H7 (cell line): ENCODE measurements at regions not wholly inside any gene's neighbourhood (a gene's known extent, or its start where the extent isn't known, plus 50 kb on each side); places are given as distances from the start of the nearest gene placed in this dataset.

Experiments used
- DNase-seq: peaks from one replicate; pipeline ENCODE4 v3.0.0; 2012
- H3K27me3 ChIP-seq: 2 replicates; pipeline ENCODE4 v1.6.0; 2011; ENCODE audit warnings: mild to moderate bottlenecking, low read length; ENCODE audit not compliant: control insufficient read depth, insufficient read depth
- H3K36me3 ChIP-seq: replicated peaks from 2 replicates; pipeline ENCODE4 v1.5.1; 2011; ENCODE audit warnings: low read length; ENCODE audit not compliant: control insufficient read depth, insufficient read depth
- H3K4me3 ChIP-seq: 2 replicates; pipeline ENCODE4 v1.5.1; 2011; ENCODE audit warnings: low read depth, mild to moderate bottlenecking, control low read depth, low read length, moderate library complexity; ENCODE audit not compliant: insufficient read depth

DNA sequence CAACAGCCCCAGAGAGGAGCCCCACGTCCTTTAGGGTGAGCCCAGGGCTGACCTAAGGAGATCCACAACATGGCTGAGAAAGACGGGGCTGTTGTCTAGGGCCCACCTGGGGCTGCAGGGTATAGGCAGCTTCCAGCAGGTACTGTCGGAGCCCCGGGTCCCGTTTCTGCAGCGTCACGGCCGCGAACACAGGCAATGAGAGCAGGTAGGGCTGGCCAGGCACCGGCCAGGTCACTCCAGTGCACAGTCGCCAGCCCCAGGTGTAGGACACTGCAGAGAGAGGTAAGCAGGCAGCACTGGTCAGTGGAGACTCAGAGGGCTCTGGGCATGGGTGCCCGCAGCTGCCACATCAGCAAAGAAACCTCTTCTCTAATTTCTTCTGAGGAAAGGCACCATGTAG lies 115.2 kb downstream of the LITAF start:
- no peaks in the 10 kb centered on the region for H3K36me3 ChIP-seq
- H3K4me3 ChIP-seq: no peak overlapping the region
- DNase-seq: no peak
- H3K27me3 ChIP-seq: no peaks in the 10 kb centered on the region

DNA sequence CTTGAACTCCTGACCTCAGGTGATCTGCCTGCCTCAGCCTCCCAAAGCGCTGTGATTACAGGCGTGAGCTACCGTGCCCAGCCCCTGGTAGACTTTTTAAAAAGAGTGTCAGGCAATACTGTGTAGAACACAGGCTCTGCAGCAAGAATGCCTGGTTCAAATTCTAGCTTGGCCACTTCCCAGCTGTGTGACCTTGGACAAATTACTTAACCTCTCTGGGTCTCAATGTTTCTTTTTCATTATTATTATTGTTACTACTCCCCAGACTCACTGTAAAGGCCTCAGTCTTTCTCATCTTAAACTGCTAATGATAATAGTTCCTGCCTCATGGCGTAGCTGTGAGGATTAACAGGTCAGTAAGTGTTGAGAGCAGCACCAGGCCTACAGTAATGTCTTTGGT lies 114.3 kb downstream of the LITAF start:
- no peak overlapping the region for H3K4me3 ChIP-seq
- DNase-seq: no peak
- H3K36me3 ChIP-seq: no peaks in the 10 kb centered on the region
- no peaks in the 10 kb centered on the region for H3K27me3 ChIP-seq

DNA sequence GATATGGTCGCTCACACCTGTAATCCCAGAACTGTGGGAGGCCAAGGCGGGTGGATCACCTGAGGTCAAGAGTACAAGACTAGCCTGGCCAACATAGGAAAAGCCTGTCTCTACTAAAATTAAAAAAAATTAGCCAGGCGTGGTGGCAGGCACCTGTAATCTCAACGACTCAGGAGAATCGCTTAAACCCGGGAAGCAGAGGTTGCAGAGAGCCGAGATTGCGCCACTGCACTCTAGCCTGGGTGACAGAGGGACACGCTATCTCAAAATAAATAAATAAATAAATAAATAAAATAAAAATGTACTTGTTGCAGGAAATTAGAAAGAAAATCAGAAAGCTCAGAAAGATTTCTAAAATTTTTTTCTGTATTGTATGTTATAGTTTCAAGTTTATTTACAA lies 113.9 kb downstream of the LITAF start:
- Histone ChIP-seq H3K27me3 (no peaks in the 10 kb centered on the region), H3K36me3 (no peaks in the 10 kb centered on the region), H3K4me3 (no peak overlapping the region)
- DNase-seq: no peak

DNA sequence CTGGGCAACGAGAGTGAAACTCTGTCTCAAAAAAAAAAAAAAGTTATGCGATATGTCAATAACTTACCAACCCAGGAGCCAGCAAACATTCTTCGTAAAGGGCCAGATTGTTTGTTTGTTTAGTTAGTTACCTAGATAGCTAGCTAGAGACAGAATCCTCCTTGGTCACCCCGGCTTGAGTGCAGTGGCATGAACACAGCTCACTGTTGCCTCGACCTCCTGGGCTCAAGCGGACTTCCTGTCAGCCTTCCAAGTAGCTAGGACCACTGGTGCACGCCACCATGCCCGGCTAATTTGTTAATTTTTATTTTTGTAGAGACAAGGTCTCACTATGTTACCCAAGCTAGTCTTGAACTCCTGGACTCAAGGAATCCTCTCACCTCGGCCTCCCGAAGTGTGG lies 113.0 kb downstream of the LITAF start:
- Histone ChIP-seq H3K27me3 (no peaks in the 10 kb centered on the region), H3K36me3 (no peaks in the 10 kb centered on the region), H3K4me3 (no peak overlapping the region)
- DNase-seq: no peak

DNA sequence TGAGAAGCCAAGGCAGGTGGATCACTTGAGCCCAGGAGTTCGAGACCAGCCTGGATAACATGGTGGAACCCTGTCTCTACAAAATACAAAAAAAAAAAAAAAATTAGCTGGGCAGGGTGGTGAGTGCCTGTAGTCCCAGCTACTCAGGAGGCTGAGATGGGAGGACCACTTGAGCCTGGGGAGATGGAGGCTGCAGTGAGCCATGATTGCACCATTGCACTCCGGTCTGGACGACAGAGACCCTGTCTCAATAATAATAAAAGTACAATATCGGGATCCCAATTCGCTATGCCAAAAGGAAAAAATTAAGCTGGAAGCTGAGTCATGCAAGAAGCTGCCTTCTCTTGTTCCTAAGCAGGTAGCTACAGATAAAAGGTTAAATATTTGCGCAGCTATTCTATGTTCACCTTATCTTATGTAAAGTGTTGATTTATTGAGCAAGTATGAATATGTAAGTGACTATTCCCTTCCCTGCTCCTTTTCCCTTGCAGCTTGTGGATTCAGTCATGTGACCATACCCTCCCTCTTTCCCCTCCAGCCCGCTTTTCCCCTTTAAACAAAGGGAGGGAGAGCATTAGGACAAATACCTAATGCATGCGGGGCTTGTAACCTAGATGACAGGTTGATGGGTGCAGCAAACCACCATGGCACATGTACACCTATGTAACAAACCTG lies 112.0 kb downstream of the LITAF start:
- DNase-seq: no peak
- no peaks in the 10 kb centered on the region for H3K27me3 ChIP-seq
- H3K4me3 ChIP-seq: no peak overlapping the region
- no peaks in the 10 kb centered on the region for H3K36me3 ChIP-seq

DNA sequence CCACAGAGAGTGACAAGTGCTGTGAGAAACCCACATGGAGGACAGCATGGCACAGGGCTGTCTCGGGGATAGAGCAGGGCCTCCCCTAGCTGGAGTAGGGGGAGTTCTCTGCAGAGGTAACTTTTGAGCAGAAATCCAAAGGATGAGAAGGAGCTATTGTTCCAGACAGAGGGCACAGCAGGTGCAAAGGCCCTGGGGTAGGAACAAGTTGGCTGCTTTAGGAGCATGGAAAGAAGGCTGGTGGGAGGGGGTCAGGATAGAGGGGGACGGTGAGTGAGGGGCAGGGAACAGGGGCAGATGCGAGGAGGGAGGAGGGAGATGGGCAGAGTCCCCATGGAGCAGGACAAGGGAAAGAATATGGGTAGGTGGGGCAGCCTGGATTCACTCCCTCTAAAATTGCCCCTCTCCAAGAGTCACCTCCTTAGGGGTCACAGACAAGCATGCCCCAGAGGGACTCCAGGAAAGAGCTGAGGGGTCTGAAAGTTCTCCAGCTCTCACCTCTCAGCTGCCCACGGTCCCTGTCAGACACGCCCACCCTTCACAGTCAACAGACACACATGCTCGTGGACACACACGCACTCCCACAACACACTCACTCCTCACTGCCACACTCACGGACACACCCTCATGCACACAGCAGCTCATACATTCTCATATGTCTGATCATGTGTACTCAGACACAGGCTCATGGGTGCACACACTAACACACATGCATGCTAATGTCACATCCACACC lies 110.7 kb downstream of the LITAF start:
- Histone ChIP-seq H3K27me3 (no peaks in the 10 kb centered on the region), H3K4me3 (no peak overlapping the region), H3K36me3 (no peaks in the 10 kb centered on the region)
- DNase-seq: no peak

DNA sequence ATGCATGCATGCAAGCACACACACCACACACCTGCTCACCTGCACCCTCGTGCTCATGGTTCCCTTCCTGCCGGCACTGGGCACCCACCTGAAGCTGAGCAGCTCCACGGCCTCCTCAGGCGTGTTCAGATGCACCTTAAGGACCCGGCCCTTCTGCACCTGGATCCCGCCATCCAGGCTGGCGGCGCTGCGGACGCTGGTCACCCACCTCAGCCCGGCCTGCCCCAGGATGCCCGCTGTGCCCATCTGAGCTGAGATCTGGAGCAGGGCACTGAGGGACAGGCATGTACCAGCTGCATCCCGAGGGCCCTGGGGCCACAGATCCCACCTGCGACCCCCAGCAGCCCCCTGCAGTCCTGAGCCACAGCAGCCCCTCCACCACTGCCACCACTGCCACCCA lies 110.0 kb downstream of the LITAF start:
- Histone ChIP-seq H3K36me3 (no peaks in the 10 kb centered on the region), H3K27me3 (no peaks in the 10 kb centered on the region), H3K4me3 (no peak overlapping the region)
- DNase-seq: no peak

DNA sequence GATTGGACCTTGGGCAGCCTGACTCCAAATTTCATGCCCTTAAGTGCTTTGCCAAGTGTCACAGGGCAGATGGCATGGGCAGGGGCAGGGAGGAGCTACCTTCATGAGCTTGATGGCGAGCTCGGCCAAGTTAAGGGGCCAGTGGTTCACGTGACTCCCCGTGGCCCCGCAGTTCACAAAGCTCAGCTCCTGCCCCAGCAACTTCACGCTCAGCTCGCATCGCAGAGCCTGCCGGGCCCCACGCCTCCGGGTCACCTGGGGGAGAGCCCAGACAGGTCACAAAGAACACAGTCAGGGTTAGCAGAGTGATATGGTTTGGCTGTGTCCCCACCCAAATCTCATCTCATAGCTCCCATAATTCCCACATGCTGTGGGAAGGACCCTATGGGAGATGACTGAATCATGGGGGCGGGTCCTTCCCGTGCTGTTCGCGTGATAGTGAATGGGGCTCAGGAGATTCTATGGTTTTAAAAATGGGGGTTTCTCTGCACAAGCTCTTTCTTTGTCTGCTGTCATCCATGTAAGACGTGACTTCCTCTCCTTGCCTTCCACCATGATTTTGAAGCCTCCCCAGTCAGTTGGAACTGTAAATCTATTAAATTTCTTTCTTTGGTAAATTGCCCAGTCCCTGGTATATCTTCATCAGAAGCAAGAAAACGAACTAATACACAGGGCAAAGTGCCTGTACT lies 108.1 kb downstream of the LITAF start:
- Histone ChIP-seq H3K4me3 (no peak overlapping the region), H3K27me3 (no peaks in the 10 kb centered on the region), H3K36me3 (no peaks in the 10 kb centered on the region)
- DNase-seq: no peak

DNA sequence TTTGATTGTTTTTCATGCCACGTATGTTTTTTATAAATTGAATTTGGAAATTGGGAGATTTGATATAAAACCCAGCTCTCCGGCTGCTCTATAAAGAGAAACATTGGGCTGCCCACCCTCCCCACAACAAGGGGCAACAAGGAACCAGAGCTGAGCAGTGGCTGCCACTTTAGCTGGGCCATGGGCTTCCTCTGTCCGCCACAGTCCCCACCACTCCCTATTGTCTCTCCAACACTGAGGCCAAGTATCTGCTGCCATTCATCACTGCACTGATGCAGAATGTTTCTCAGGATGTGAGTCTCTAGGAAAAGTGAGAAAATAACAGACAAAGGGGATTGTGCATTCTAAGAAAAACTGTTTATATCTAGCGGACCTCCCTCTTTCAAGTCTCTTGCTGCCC lies 106.8 kb downstream of the LITAF start:
- no peak for DNase-seq
- Histone ChIP-seq H3K4me3 (no peak overlapping the region), H3K36me3 (no peaks in the 10 kb centered on the region), H3K27me3 (no peaks in the 10 kb centered on the region)

DNA sequence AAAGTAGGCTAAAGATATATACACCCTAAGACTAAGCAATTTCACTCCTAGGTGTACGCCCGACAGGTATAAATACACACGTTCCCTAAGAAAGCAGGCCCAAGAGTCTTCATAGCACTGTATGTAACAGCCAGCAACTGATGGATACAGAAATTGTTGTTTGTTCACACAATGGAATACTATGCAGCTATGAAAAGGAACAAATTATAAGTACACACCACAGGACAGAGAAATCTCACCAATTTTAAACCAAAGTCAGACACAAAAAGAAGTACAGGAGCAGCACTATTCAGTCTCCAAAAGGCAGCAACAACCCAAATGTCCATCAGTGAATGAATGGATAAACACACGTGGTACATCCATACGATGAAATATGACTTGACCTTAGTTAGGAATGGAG lies 106.1 kb downstream of the LITAF start:
- H3K4me3 ChIP-seq: no peak overlapping the region
- no peaks in the 10 kb centered on the region for H3K27me3 ChIP-seq
- H3K36me3 ChIP-seq: no peaks in the 10 kb centered on the region
- DNase-seq: no peak

DNA sequence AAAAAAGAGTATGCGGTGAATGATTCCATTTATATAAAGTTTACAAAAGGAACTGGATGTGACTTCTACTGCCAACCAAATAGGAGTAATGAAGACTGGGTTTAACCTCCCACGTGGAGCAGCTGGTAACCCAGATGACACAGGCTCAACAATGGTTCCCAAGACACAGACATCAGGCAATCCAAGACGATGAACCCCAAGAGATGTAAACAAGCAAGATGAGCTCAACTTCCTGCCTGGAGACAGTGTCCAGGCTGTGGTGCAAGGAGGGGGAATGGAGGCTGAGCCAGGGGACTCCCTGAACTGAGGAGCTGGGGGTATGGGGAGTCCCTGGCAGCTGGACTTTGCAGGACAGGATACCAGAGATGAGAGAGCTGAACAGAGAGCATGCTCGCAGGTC lies 104.7 kb downstream of the LITAF start:
- no peaks in the 10 kb centered on the region for H3K36me3 ChIP-seq
- no peak overlapping the region for H3K4me3 ChIP-seq
- H3K27me3 ChIP-seq: no peaks in the 10 kb centered on the region
- DNase-seq: no peak

DNA sequence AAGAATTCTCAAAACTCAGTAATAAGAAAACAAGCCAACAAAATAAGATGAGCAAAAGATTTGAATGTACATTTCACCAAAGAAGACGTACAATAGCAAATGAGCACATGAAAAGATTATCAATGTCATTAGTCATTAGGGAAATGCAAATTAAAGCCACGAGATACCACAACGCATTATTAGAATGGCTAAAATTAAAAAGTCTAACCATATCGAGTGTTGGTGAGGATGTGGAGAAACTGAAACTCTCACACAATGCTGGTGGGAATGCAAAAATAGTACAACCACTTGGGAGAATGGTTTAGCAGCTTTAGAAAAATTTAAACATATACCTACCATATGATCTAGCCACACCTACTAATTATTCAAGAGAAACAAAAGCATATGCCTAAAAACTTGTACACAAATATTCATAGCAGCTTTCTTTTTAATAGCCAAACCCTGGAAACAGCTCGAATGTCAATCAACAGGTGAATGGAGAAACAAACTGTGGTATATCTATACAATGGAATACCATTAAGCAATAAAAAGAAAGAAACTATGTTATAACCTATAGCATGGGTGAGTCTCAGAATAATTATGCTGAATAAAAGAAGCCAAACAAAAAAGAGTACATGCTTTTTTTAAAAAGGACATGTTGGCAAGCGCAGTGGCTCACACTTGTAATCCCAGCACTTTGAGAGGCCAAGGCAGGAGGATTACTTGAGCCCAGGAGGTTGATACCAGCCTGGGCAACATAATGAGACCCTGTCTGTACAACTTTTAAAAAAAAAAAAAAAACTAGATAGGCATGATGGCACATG lies 103.6 kb downstream of the LITAF start:
- H3K36me3 ChIP-seq: no peaks in the 10 kb centered on the region
- H3K27me3 ChIP-seq: no peaks in the 10 kb centered on the region
- no peak for DNase-seq
- H3K4me3 ChIP-seq: no peak overlapping the region

DNA sequence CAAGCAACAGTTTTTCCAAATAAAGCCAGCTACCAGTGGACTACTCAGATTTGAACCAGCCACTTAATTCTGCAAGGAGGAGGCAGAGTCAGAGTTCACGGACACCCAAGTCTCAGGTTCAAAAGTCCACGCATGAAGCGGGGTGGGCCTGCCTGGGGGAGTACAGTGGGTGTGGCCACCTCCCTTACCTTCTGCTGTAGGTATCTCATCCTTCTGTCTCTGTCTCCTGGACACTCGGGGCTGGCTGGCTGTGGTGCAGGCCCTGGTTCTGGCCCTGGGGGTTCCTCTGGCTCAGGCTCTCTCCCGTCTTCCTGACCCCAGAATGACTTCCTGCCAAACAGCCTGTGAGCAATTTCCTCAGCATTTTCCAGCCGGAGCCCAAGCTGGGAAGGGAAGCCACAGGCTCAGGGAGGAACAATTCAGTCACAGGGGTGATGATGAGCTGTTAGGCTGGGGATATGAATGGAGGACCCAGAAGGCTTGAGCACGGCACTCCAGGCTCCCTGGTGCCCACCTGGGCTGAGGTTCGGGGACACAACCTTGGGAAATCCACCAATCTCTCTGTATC lies 101.9 kb downstream of the LITAF start:
- Histone ChIP-seq H3K36me3 (no peaks in the 10 kb centered on the region), H3K27me3 (no peaks in the 10 kb centered on the region), H3K4me3 (no peak overlapping the region)
- DNase-seq: no peak

DNA sequence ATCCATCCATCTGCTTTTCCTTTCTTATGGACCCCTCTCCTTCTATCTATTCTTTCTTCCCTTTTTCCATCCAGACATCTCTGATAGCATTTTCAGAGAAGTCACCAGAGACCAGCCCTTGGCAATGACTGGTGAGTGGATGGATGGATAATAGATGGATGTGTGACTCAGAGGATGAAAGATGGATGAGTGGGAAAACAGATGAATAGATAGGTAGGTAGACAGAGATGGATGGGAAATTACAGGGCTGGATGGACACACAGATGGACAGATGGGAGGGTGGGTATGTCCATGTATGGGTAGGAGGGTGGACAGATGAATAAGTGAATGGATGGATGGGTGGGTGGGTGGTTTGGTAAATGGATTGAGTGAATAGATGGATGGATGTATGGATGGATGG lies 101.0 kb downstream of the LITAF start:
- DNase-seq: no peak
- Histone ChIP-seq H3K36me3 (no peaks in the 10 kb centered on the region), H3K27me3 (no peaks in the 10 kb centered on the region), H3K4me3 (no peak overlapping the region)
